IMR-90 (cell line): ENCODE measurements at regions not wholly inside any gene's neighbourhood (a gene's known extent, or its start where the extent isn't known, plus 50 kb on each side); places are given as distances from the start of the nearest gene placed in this dataset.

Source experiments
- BHLHE40 ChIP-seq: fragments of 150-350 bp; IDR thresholded peaks from 2 replicates; pipeline ENCODE4 v1.6.1; 2016; ENCODE audit warnings: mild to moderate bottlenecking, low read depth, low read length
- CHD1 ChIP-seq: IDR thresholded peaks from 2 replicates; pipeline ENCODE4 v1.6.1; 2012; ENCODE audit warnings: low read depth, low read length, improper control_type of control experiment
- CTCF ChIP-seq: conservative IDR thresholded peaks from 2 replicates; pipeline ENCODE4 v1.5.1; 2012; ENCODE audit warnings: mild to moderate bottlenecking, low read depth, low read length, improper control_type of control experiment
- MAZ ChIP-seq: IDR thresholded peaks from 2 replicates; pipeline ENCODE4 v1.6.1; 2012; ENCODE audit warnings: low read depth, mild to moderate bottlenecking, low read length, improper control_type of control experiment, moderate library complexity, borderline replicate concordance
- MXI1 ChIP-seq: IDR thresholded peaks from 2 replicates; pipeline ENCODE4 v1.6.1; 2012; ENCODE audit warnings: low read depth, mild to moderate bottlenecking, low read length, moderate library complexity, borderline replicate concordance
- NFE2L2 ChIP-seq: fragments of 150-350 bp; IDR thresholded peaks from 2 replicates; pipeline ENCODE4 v1.6.1; 2016; ENCODE audit warnings: low read depth, mild to moderate bottlenecking, low read length
- POLR2A ChIP-seq: IDR thresholded peaks from 2 replicates; pipeline ENCODE4 v1.6.1; 2012; ENCODE audit warnings: mild to moderate bottlenecking, low read depth, low read length
- RCOR1 ChIP-seq: IDR thresholded peaks from 2 replicates; pipeline ENCODE4 v1.6.1; 2012; ENCODE audit warnings: mild to moderate bottlenecking, low read length, improper control_type of control experiment; ENCODE audit not compliant: insufficient replicate concordance
- RFX5 ChIP-seq: IDR thresholded peaks from 2 replicates; pipeline ENCODE4 v1.8.0; 2012; ENCODE audit warnings: low read depth, mild to moderate bottlenecking, low read length, moderate library complexity

GRCh38 chr10:128969551-128969950 is 497.5 kb upstream of the MGMT start:
- TF ChIP-seq RFX5 (no peak), RCOR1 (no peak), CTCF (no peak), CHD1 (no peak), MAZ (no peak), BHLHE40 (no peak), MXI1 (no peak), NFE2L2 (no peak), POLR2A (no peak)
